ENCODE measurements at regions not wholly inside any gene's neighbourhood (a gene's known extent, or its start where the extent isn't known, plus 50 kb on each side); places are given as distances from the start of the nearest gene placed in this dataset.

- H3K4me2 ChIP-seq (ENCODE audit: low read length), result no peak overlapping the region
- no peak for ATAC-seq
- no peaks in the 10 kb centered on the region for H3K36me3 ChIP-seq (ENCODE audit: low read depth, low read length)
- ChIA-PET CTCF (no interaction called here), POLR2A (ENCODE audit: unreplicated experiment) (no interaction called here)
- H3F3A ChIP-seq (ENCODE audit: low read length, unreplicated experiment), result no peaks in the 10 kb centered on the region
- H3K9me3 ChIP-seq (ENCODE audit: low read length), result no peaks in the 10 kb centered on the region
- no peak overlapping the region for H2AFZ ChIP-seq (ENCODE audit: low read length)
- TF ChIP-seq EZH2phosphoT487 (IDR thresholded peaks at IDR 0.05; ENCODE audit: borderline replicate concordance, low read length), result no peak
- no peak overlapping the region for H3K4me3 ChIP-seq (ENCODE audit: low read length)
- H3K27me3 ChIP-seq (ENCODE audit: low read length), result no peaks in the 10 kb centered on the region
- no peaks in the 10 kb centered on the region for H4K20me1 ChIP-seq (ENCODE audit: low read length)
- H3K27ac ChIP-seq (ENCODE audit: low read length), result no peak overlapping the region
- no peaks in the 10 kb centered on the region for H3K9me2 ChIP-seq (replicated peaks; ENCODE audit: low read length)
- DNase-seq, result no peak
- BruUV-seq (replicated peaks), result no TSS peak
- no peaks in the 10 kb centered on the region for H3K79me2 ChIP-seq (ENCODE audit: low read length)
- no peak overlapping the region for H3K9ac ChIP-seq (ENCODE audit: low read length)
- H3K4me1 ChIP-seq (ENCODE audit: insufficient read depth, low read length), result no peaks in the 10 kb centered on the region
- intact Hi-C loops (cut with micrococcal nuclease), result no loop called here
Measured at GRCh38 chr9:82192211-82192610, 203.6 kb downstream of the SPATA31D1 start.

GRCh38 chr9:82196622-82197441, 208.3 kb downstream of the SPATA31D1 start:
- no peak for TF ChIP-seq EZH2 (IDR thresholded peaks at IDR 0.05; ENCODE audit: low read length, unreplicated experiment)
- TF ChIP-seq CTCF (conservative IDR thresholded peaks at IDR 0.05; ENCODE audit: low read depth, low read length), result no peak
- no peak for TF ChIP-seq EZH2phosphoT487 (IDR thresholded peaks at IDR 0.05; ENCODE audit: borderline replicate concordance, low read length)
- DNase-seq, result no peak
- Histone ChIP-seq H3K9me3 (ENCODE audit: low read length) (no peaks in the 10 kb centered on the region), H3K9ac (ENCODE audit: low read length) (no peak overlapping the region), H3F3A (ENCODE audit: low read length, unreplicated experiment) (no peaks in the 10 kb centered on the region), H3K27ac (ENCODE audit: low read length) (no peak overlapping the region), H2AFZ (ENCODE audit: low read length) (no peak overlapping the region), H3K4me3 (ENCODE audit: low read length) (no peak overlapping the region), H3K27me3 (ENCODE audit: low read length) (no peaks in the 10 kb centered on the region), H3K4me1 (ENCODE audit: insufficient read depth, low read length) (no peaks in the 10 kb centered on the region), H3K9me2 (replicated peaks; ENCODE audit: low read length) (no peaks in the 10 kb centered on the region), H3K79me2 (ENCODE audit: low read length) (no peaks in the 10 kb centered on the region), H3K4me2 (ENCODE audit: low read length) (no peak overlapping the region), H4K20me1 (ENCODE audit: low read length) (no peaks in the 10 kb centered on the region), H3K36me3 (ENCODE audit: low read depth, low read length) (no peaks in the 10 kb centered on the region)
- intact Hi-C loops (cut with micrococcal nuclease), result no loop called here
- POLR2A ChIA-PET (ENCODE audit: unreplicated experiment), result no interaction called here
- ATAC-seq, result no peak
- no TSS peak for BruUV-seq (replicated peaks)
- CTCF ChIA-PET, result no interaction called here

GRCh38 chr9:82201196-82201595, 212.6 kb downstream of the SPATA31D1 start:
- Histone ChIP-seq H3K4me2 (ENCODE audit: low read length) (no peak overlapping the region), H2AFZ (ENCODE audit: low read length) (no peak overlapping the region), H3K27me3 (ENCODE audit: low read length) (no peaks in the 10 kb centered on the region), H3K4me3 (ENCODE audit: low read length) (no peak overlapping the region), H3K79me2 (ENCODE audit: low read length) (no peaks in the 10 kb centered on the region), H3K4me1 (ENCODE audit: insufficient read depth, low read length) (peaks cover 5% of the 10 kb centered on the region; the same call in 1 of the 2 replicates), H3K9ac (ENCODE audit: low read length) (no peak overlapping the region), H4K20me1 (ENCODE audit: low read length) (no peaks in the 10 kb centered on the region), H3F3A (ENCODE audit: low read length, unreplicated experiment) (no peaks in the 10 kb centered on the region), H3K9me2 (replicated peaks; ENCODE audit: low read length) (no peaks in the 10 kb centered on the region), H3K36me3 (ENCODE audit: low read depth, low read length) (no peaks in the 10 kb centered on the region), H3K27ac (ENCODE audit: low read length) (no peak overlapping the region), H3K9me3 (ENCODE audit: low read length) (no peaks in the 10 kb centered on the region)
- CTCF ChIA-PET, result no interaction called here
- POLR2A ChIA-PET (ENCODE audit: unreplicated experiment), result no interaction called here
- no peak for ATAC-seq
- no peak for DNase-seq
- TF ChIP-seq EZH2phosphoT487 (IDR thresholded peaks at IDR 0.05; ENCODE audit: borderline replicate concordance, low read length), result no peak
- TF ChIP-seq EZH2 (IDR thresholded peaks at IDR 0.05; ENCODE audit: low read length, unreplicated experiment), result no peak
- TF ChIP-seq CTCF (conservative IDR thresholded peaks at IDR 0.05; ENCODE audit: low read depth, low read length), result no peak
- intact Hi-C loops (cut with micrococcal nuclease), result no loop called here
- BruUV-seq (replicated peaks), result no TSS peak

Measured in PC-3 (cell line).